Esophagus squamous epithelium (tissue), 4 donors: ENCODE measurements at regions not wholly inside any gene's neighbourhood (a gene's known extent, or its start where the extent isn't known, plus 50 kb on each side); places are given as distances from the start of the nearest gene placed in this dataset.

Source experiments
- POLR2A ChIP-seq, 4 donors: fragments of 450-650 bp; IDR thresholded peaks; one replicate each; pipeline ENCODE4 v1.6.1; 2017; ENCODE audit warnings: antibody characterized with exemption in 4 of 4, mild to moderate bottlenecking in 4 of 4, moderate library complexity in 3 of 4
- TF ChIP-seq, protein P1 (sequence below), 6 experiments: fragments of 450-650 bp in 4 of 6; fragments of 200-600 bp in 2 of 6; sonication (generic) in 2 of 6; IDR thresholded peaks; one replicate each; pipeline ENCODE4 v1.5.1; 2016 to 2019; ENCODE audit warnings: antibody characterized with exemption in 6 of 6, mild to moderate bottlenecking in 4 of 6, moderate library complexity in 4 of 6

DNA sequence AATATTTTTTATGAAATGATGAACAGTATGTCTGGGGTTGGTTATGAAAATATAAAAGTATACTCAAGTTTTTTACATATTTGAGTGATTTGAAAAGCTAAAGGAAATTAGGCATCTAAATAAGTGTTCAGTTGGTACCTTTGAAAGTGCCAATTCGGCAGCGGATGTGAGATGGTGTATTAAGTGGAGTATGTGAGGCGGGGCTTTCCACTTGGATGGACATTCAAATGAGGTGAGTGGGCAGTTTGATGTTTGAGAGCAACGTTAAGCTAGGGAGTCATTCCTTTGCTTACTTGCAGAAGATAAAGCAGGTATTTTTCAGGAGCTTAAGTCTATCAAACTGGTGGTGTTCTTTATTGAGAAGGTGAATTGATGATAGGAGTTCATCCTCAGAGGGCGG lies 189.0 kb upstream of the GOLIM4 start:
- TF ChIP-seq POLR2A (IDR thresholded peaks at IDR 0.05), result no peak
- TF ChIP-seq, protein P1, sequence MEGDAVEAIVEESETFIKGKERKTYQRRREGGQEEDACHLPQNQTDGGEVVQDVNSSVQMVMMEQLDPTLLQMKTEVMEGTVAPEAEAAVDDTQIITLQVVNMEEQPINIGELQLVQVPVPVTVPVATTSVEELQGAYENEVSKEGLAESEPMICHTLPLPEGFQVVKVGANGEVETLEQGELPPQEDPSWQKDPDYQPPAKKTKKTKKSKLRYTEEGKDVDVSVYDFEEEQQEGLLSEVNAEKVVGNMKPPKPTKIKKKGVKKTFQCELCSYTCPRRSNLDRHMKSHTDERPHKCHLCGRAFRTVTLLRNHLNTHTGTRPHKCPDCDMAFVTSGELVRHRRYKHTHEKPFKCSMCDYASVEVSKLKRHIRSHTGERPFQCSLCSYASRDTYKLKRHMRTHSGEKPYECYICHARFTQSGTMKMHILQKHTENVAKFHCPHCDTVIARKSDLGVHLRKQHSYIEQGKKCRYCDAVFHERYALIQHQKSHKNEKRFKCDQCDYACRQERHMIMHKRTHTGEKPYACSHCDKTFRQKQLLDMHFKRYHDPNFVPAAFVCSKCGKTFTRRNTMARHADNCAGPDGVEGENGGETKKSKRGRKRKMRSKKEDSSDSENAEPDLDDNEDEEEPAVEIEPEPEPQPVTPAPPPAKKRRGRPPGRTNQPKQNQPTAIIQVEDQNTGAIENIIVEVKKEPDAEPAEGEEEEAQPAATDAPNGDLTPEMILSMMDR (IDR thresholded peaks at IDR 0.05), result no peak
